Kidney (tissue), 13 donors: ENCODE measurements at regions not wholly inside any gene's neighbourhood (a gene's known extent, or its start where the extent isn't known, plus 50 kb on each side); places are given as distances from the start of the nearest gene placed in this dataset.

ENCODE experiments used
- DNase-seq, 5 donors: peaks; one replicate each; pipeline ENCODE4 v3.0.0-alpha.2; 2013 to 2020
- FAIRE-seq: peaks from 2 replicates; lab custom pipeline; 2012; peaks lifted over from hg19 to GRCh38; lab: Jason Lieb, UNC
- H3K27ac ChIP-seq, 2 donors: one replicate each; pipeline ENCODE4 v1.7.0; 2013; ENCODE audit warnings: low read depth in 2 of 2, low read length in 2 of 2, inconsistent platforms in 1 of 2
- H3K27me3 ChIP-seq: one replicate; pipeline ENCODE4 v1.7.1; 2013; ENCODE audit warnings: low read length, inconsistent platforms; ENCODE audit not compliant: control insufficient read depth, insufficient read depth
- H3K36me3 ChIP-seq, 3 donors: one replicate each; pipeline versions ENCODE4 v1.7.0 to v1.7.1; 2013; ENCODE audit warnings: low read length in 3 of 3, control low read depth in 1 of 3, inconsistent platforms in 1 of 3; ENCODE audit not compliant: insufficient read depth in 3 of 3, control insufficient read depth in 2 of 3
- H3K4me1 ChIP-seq, 3 donors: one replicate each; pipeline versions ENCODE4 v1.7.0 to v1.7.1; 2013; ENCODE audit warnings: low read length in 3 of 3, inconsistent platforms in 1 of 3, low read depth in 1 of 3; ENCODE audit not compliant: control insufficient read depth in 2 of 3, insufficient read depth in 2 of 3
- H3K4me3 ChIP-seq, 3 donors: one replicate each; pipeline versions ENCODE4 v1.7.0 to v1.8.1; 2013; ENCODE audit warnings: low read length in 3 of 3, control low read depth in 1 of 3, inconsistent platforms in 1 of 3
- H3K9ac ChIP-seq, 3 donors: one replicate each; pipeline versions ENCODE4 v1.7.0 to v1.7.1; 2013; ENCODE audit warnings: low read length in 3 of 3, control low read depth in 1 of 3, inconsistent platforms in 1 of 3
- H3K9me3 ChIP-seq, 3 donors: one replicate each; pipeline versions ENCODE4 v1.7.0 to v1.7.1; 2013; ENCODE audit warnings: low read length in 3 of 3, control low read depth in 1 of 3, inconsistent platforms in 1 of 3; ENCODE audit not compliant: control insufficient read depth in 2 of 3, insufficient read depth in 1 of 3
- intact Hi-C: fragments of 100-400 bp; cut with DNase I; formaldehyde crosslinking; loops from one replicate; pipeline ENCODE4 v1.11.1; 2022
- TF ChIP-seq, protein P1 (sequence below): IDR thresholded peaks from 3 replicates; pipeline ENCODE4 v1.5.1; 2012; ENCODE audit warnings: mild to moderate bottlenecking, moderate library complexity, borderline replicate concordance; ENCODE audit not compliant: insufficient read depth; ENCODE audit errors: extremely low read depth
- donor health status: control.
- donor health status: control.
- donor health status: control.
- donor health status: control.
- donor health status: control.
- donor health status: DM: yes; HTN: yes; CAD: no.
- donor health status: Normal renal cell carcinoma (clear cell type).

DNA sequence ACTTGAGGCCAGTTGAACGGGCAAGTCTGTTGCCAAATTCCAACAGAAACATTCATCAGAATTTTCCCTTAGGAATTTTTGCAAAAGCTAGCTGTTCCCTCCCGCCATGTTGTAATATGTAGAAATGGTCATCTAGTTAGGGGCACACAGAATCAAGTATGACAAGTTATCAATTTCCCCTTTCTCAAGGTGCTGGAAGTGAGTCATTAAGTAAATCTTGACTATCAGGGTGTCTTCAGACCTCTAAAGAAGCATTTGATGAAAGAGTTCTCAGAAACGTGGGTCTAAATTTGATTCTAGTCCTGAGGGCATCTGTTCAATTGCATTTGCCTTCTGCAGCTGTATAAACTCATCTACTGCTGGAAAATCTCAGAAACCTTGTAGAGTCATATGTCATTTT, 123.4 kb upstream of the FRMD4B start:
- no peaks in the 10 kb centered on the region for H3K27me3 ChIP-seq
- H3K9ac ChIP-seq: no peak overlapping the region
- no peaks in the 10 kb centered on the region for H3K36me3 ChIP-seq
- no peaks in the 10 kb centered on the region for H3K4me1 ChIP-seq
- intact Hi-C loops: no loop called here
- DNase-seq (no peak), FAIRE-seq (no peak)
- H3K9me3 ChIP-seq: peaks cover 0 to 4% (median 0%) of the 10 kb centered on the region in 3 donors
- TF ChIP-seq, protein P1, sequence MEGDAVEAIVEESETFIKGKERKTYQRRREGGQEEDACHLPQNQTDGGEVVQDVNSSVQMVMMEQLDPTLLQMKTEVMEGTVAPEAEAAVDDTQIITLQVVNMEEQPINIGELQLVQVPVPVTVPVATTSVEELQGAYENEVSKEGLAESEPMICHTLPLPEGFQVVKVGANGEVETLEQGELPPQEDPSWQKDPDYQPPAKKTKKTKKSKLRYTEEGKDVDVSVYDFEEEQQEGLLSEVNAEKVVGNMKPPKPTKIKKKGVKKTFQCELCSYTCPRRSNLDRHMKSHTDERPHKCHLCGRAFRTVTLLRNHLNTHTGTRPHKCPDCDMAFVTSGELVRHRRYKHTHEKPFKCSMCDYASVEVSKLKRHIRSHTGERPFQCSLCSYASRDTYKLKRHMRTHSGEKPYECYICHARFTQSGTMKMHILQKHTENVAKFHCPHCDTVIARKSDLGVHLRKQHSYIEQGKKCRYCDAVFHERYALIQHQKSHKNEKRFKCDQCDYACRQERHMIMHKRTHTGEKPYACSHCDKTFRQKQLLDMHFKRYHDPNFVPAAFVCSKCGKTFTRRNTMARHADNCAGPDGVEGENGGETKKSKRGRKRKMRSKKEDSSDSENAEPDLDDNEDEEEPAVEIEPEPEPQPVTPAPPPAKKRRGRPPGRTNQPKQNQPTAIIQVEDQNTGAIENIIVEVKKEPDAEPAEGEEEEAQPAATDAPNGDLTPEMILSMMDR: no peak
- H3K4me3 ChIP-seq: no peak overlapping the region
- H3K27ac ChIP-seq: no peak overlapping the region

DNA sequence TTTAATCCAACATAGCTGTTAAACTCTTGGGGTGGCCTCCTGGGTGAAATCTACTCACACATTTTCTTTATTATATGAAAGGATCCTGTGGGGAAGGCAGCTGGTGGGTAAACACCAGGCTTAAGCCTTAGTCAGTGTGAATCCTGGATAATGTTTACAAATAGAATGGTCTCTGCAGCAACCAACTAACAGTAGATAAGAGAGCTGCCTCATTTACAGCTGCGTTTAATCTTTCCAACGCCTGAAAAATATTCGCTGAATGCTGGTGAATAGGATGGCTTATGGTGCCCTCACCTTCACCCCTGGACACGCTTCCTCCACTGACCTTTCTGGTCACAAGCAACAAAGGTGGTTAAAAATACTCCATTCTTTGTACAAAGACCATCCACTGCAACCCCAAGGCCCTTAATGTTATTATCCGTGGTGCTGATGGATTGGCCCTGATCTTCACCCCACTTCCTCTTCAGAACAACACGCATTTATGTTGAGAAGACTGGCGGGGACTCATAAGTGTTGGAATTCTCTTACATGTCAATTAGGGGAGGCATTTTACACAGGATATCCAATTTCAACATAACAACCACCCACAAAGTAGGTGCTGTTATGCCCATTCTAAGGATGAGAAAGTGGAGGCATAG, 120.0 kb upstream of the FRMD4B start:
- no peak overlapping the region for H3K27ac ChIP-seq
- FAIRE-seq (no peak), DNase-seq (peak in 2 of 5 donors; percentile 27 to 78)
- no peaks in the 10 kb centered on the region for H3K4me1 ChIP-seq
- TF ChIP-seq, protein P1: no peak
- no peaks in the 10 kb centered on the region for H3K36me3 ChIP-seq
- intact Hi-C loops: no loop called here
- no peak overlapping the region for H3K4me3 ChIP-seq
- no peaks in the 10 kb centered on the region for H3K27me3 ChIP-seq
- no peak overlapping the region for H3K9ac ChIP-seq
- no peaks in the 10 kb centered on the region for H3K9me3 ChIP-seq

DNA sequence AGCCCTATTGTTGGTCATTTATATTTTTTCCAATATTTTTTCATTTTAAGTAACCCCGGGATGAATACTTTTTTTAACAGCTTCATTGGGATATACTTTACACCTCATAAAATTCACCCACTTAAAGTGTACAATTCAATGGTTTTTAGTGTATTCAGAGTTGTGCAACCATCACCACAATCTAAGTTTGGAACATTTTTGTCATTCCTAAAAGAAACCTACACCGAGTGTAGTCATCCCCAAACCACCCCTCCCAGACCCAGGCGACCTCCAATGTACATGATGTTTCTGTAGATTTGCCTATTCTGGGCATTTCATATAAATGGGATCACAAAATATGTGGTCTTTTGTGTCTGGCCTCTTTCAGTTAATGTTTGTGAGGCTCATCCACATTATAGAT, 118.3 kb upstream of the FRMD4B start:
- no peaks in the 10 kb centered on the region for H3K27me3 ChIP-seq
- no peaks in the 10 kb centered on the region for H3K9me3 ChIP-seq
- H3K9ac ChIP-seq: no peak overlapping the region
- no peak overlapping the region for H3K27ac ChIP-seq
- H3K4me3 ChIP-seq: no peak overlapping the region
- no peak for DNase-seq
- intact Hi-C loops: no loop called here
- H3K4me1 ChIP-seq: no peaks in the 10 kb centered on the region
- no peak for FAIRE-seq
- TF ChIP-seq, protein P1: no peak
- no peaks in the 10 kb centered on the region for H3K36me3 ChIP-seq

DNA sequence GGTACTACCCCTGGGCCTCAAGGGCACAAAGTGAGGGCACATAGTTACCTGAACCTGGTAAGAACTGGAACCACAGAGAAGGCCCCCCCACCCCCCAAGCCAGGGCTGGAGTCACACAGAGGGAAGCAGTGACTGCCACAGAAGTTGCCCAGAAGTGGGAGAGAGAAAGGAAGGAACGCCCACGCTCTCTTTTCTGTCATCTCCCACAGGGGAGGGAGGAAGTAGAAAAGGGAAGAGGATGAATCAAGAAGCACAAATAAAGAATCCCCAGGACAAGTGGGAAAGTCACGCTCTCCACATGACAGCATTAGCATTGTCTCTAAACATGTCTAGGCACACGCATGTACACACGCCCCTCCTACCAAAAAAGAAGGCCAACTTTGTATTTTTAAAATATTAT, 114.7 kb upstream of the FRMD4B start:
- TF ChIP-seq, protein P1: no peak
- Histone ChIP-seq H3K36me3 (no peaks in the 10 kb centered on the region), H3K27me3 (no peaks in the 10 kb centered on the region), H3K9ac (no peak overlapping the region), H3K4me1 (no peaks in the 10 kb centered on the region), H3K4me3 (no peak overlapping the region), H3K9me3 (no peaks in the 10 kb centered on the region), H3K27ac (no peak overlapping the region)
- FAIRE-seq (no peak), DNase-seq (no peak)
- intact Hi-C loops: no loop called here
